Adrenal gland (tissue), 9 donors: ENCODE measurements at regions not wholly inside any gene's neighbourhood (a gene's known extent, or its start where the extent isn't known, plus 50 kb on each side); places are given as distances from the start of the nearest gene placed in this dataset.
"Not testable (repeated sequence)": the region's sequence is repeated elsewhere in the genome, so short reads cannot be mapped to it uniquely, and the experiment has no call there.

ENCODE experiments used
- DNase-seq, 7 donors: peaks; one replicate each; pipeline ENCODE4 v3.0.0-alpha.2; 2019 to 2020
- H3K27ac ChIP-seq, 5 donors: fragments of 200-600 bp; sonication (generic) in 4 of 5; 1 replicate in 3 of 5; 2 replicates in 2 of 5; pipeline versions ENCODE4 v1.5.1 to v1.8.0; 2016 to 2020; ENCODE audit warnings: mild to moderate bottlenecking in 1 of 5
- H3K27me3 ChIP-seq: fragments of 200-600 bp; 2 replicates; pipeline ENCODE4 v1.8.0; 2021
- H3K36me3 ChIP-seq, 2 donors: fragments of 200-600 bp; replicated peaks in 1 of 2; 1 replicate in 1 of 2; 2 replicates in 1 of 2; pipeline versions ENCODE4 v1.5.1 to v1.8.0; 2018 to 2022
- H3K4me1 ChIP-seq, 2 donors: fragments of 200-600 bp; replicated peaks in 1 of 2; 1 replicate in 1 of 2; 2 replicates in 1 of 2; pipeline versions ENCODE4 v1.5.1 to v1.8.0; 2018 to 2021
- H3K4me3 ChIP-seq, 4 donors: fragments of 200-600 bp; sonication (generic) in 3 of 4; one replicate each; pipeline ENCODE4 v1.5.1; 2016 to 2018
- H3K9me3 ChIP-seq, 3 donors: fragments of 200-600 bp; sonication (generic) in 1 of 3; replicated peaks in 1 of 3; 1 replicate in 2 of 3; 2 replicates in 1 of 3; pipeline versions ENCODE4 v1.5.1 to v1.8.0; 2016 to 2021
- CTCF ChIP-seq, 6 experiments: fragments of 450-650 bp in 4 of 6; fragments of 200-600 bp in 2 of 6; sonication (generic) in 1 of 6; IDR thresholded peaks; 1 replicate in 5 of 6; 2 replicates in 1 of 6; pipeline versions ENCODE4 v1.5.1 to v1.8.0; 2016 to 2021; ENCODE audit warnings: antibody characterized with exemption in 6 of 6, mild to moderate bottlenecking in 2 of 6, moderate library complexity in 1 of 6
- POLR2A ChIP-seq, 2 donors: fragments of 450-650 bp; IDR thresholded peaks; one replicate each; pipeline ENCODE4 v1.6.1; 2017; ENCODE audit warnings: antibody characterized with exemption in 2 of 2, mild to moderate bottlenecking in 2 of 2, moderate library complexity in 1 of 2
- WGBS, 4 donors: extraction: QIAGEN DNeasy Blood & Tissue Kit in 2 of 4; methylation state at CpG; one replicate each; pipeline versions ENCODE4 v1.1.5 to v1.1.7; 2013 to 2017; 5-methylcytosine and 5-hydroxymethylcytosine counted together
- intact Hi-C, 2 donors: fragments of 100-400 bp; cut with DNase I; formaldehyde crosslinking; loops; one replicate each; pipeline versions ENCODE4 v1.14.1 to v1.15.0; 2022 to 2023
- donor health status: healthy with polysubstance abuse.
- donor health status: Bipolar disorder and iron deficiency.
- donor health status: DM: yes; HTN: yes; CAD: no.
- donor health status: DM: no; HTN: no; CAD: no.
- donor health status: DM: no; HTN: no; CAD: no.

GRCh38 chr3:8170971-8171508 is 330.6 kb upstream of the LMCD1 start:
- 82 to 91% (median 87%) methylated on average over 5 of the region's 5 CpGs for WGBS, 4 donors
- no peak for TF ChIP-seq POLR2A (IDR thresholded peaks at IDR 0.05)
- no peak for TF ChIP-seq CTCF (IDR thresholded peaks at IDR 0.05)
- no peaks in the 10 kb centered on the region for H3K9me3 ChIP-seq
- intact Hi-C loops, result no loop called here
- no peaks in the 10 kb centered on the region for H3K4me1 ChIP-seq
- H3K4me3 ChIP-seq, result no peak overlapping the region
- DNase-seq, result no peak
- no peaks in the 10 kb centered on the region for H3K36me3 ChIP-seq
- H3K27me3 ChIP-seq, result no peaks in the 10 kb centered on the region
- H3K27ac ChIP-seq, result no peak overlapping the region

GRCh38 chr3:8173892-8174291 is 327.7 kb upstream of the LMCD1 start:
- Histone ChIP-seq H3K27ac (no peak overlapping the region), H3K36me3 (no peaks in the 10 kb centered on the region), H3K9me3 (no peaks in the 10 kb centered on the region), H3K27me3 (no peaks in the 10 kb centered on the region), H3K4me3 (no peak overlapping the region), H3K4me1 (no peaks in the 10 kb centered on the region)
- intact Hi-C loops, result no loop called here
- TF ChIP-seq CTCF (IDR thresholded peaks at IDR 0.05) (no peak), POLR2A (IDR thresholded peaks at IDR 0.05) (no peak)
- DNase-seq, result no peak
- WGBS, 4 donors, result 41 to 63% (median 52%) methylated on average over 2 of the region's 2 CpGs

GRCh38 chr3:8176759-8177483 is 324.7 kb upstream of the LMCD1 start:
- H3K36me3 ChIP-seq, H3K4me3 ChIP-seq, DNase-seq, H3K27me3 ChIP-seq, H3K9me3 ChIP-seq, H3K4me1 ChIP-seq, intact Hi-C loops, H3K27ac ChIP-seq: not testable (repeated sequence)
- 81 to 93% (median 85%) methylated on average over 8 to 10 of the region's 10 CpGs for WGBS, 4 donors

- intact Hi-C loops, H3K4me3 ChIP-seq, H3K27ac ChIP-seq, H3K27me3 ChIP-seq, DNase-seq, H3K36me3 ChIP-seq, H3K9me3 ChIP-seq, H3K4me1 ChIP-seq: not testable (repeated sequence)
- 72 to 83% (median 79%) methylated on average over 7 of the region's 7 CpGs for WGBS, 4 donors
Observed at GRCh38 chr3:8178516-8178915, 323.1 kb upstream of the LMCD1 start.

GRCh38 chr3:8182904-8183303 is 318.7 kb upstream of the LMCD1 start:
- no peak overlapping the region for H3K4me3 ChIP-seq
- intact Hi-C loops, result no loop called here
- no peaks in the 10 kb centered on the region for H3K9me3 ChIP-seq
- no peaks in the 10 kb centered on the region for H3K4me1 ChIP-seq
- no peak overlapping the region for H3K27ac ChIP-seq
- no peaks in the 10 kb centered on the region for H3K27me3 ChIP-seq
- H3K36me3 ChIP-seq, result no peaks in the 10 kb centered on the region
- TF ChIP-seq POLR2A (IDR thresholded peaks at IDR 0.05), result no peak
- no peak for TF ChIP-seq CTCF (IDR thresholded peaks at IDR 0.05)
- no peak for DNase-seq
- WGBS, 4 donors, result 63 to 83% (median 78%) methylated on average over 1 of the region's 1 CpG
